Activated CD8-positive, alpha-beta T cell treated with anti-CD3 and anti-CD28 coated beads for 36 hours (primary cell): ENCODE measurements at regions not wholly inside any gene's neighbourhood (a gene's known extent, or its start where the extent isn't known, plus 50 kb on each side); places are given as distances from the start of the nearest gene placed in this dataset.

Source experiments
- ATAC-seq: fragments of 200-7000 bp; cut with Tn5 transposase; one replicate; pipeline ENCODE4 v1.10.0; 2021; ENCODE audit warnings: mild to moderate bottlenecking, moderate library complexity
- CTCF ChIA-PET: fragments of 350-600 bp; sonication (Branson Sonifier 250); formaldehyde crosslinking; loops from one replicate; lab custom pipeline; 2021; ENCODE audit warnings: antibody characterized with exemption; lab: Charles Lee
- POLR2A ChIA-PET: fragments of 350-600 bp; sonication (Branson Sonifier 250); formaldehyde crosslinking; loops from one replicate; lab custom pipeline; 2021; ENCODE audit warnings: antibody characterized with exemption; lab: Charles Lee
- DNase-seq: peaks from one replicate; pipeline ENCODE4 v3.0.0-alpha.2; 2020
- H3K27ac Mint-ChIP-seq: one replicate; pipeline ENCODE4 v1.8.0; 2021; ENCODE audit warnings: mild to moderate bottlenecking, mixed read lengths
- H3K27me3 Mint-ChIP-seq: one replicate; pipeline ENCODE4 v1.8.0; 2021; ENCODE audit warnings: mixed read lengths
- H3K36me3 Mint-ChIP-seq: one replicate; pipeline ENCODE4 v1.8.0; 2021; ENCODE audit warnings: low read depth, mixed read lengths
- H3K4me1 Mint-ChIP-seq: one replicate; pipeline ENCODE4 v1.8.0; 2021; ENCODE audit warnings: low read depth, mixed read lengths
- H3K4me3 Mint-ChIP-seq: one replicate; pipeline ENCODE4 v1.8.0; 2021; ENCODE audit warnings: mild to moderate bottlenecking, moderate library complexity, mixed read lengths
- H3K9me3 Mint-ChIP-seq: one replicate; pipeline ENCODE4 v1.8.0; 2021; ENCODE audit warnings: mixed read lengths
- CTCF ChIP-seq: fragments of 200-600 bp; IDR thresholded peaks from one replicate; pipeline ENCODE4 v1.8.0; 2022; ENCODE audit warnings: antibody characterized with exemption, mild to moderate bottlenecking
- intact Hi-C: fragments of 100-400 bp; cut with micrococcal nuclease; formaldehyde crosslinking; loops from one replicate; pipeline ENCODE4 v1.10.0; 2022

GRCh38 chr1:14108356-14109275, 408.6 kb downstream of the PRDM2 start:
- Mint-ChIP-seq H3K27ac (no peak overlapping the region), H3K4me1 (peaks cover under 1% of the 10 kb centered on the region), H3K36me3 (no peaks in the 10 kb centered on the region), H3K9me3 (no peaks in the 10 kb centered on the region), H3K27me3 (peaks cover 14% of the 10 kb centered on the region), H3K4me3 (no peak overlapping the region)
- POLR2A ChIA-PET, result no interaction called here
- ATAC-seq, result no peak
- DNase-seq, result no peak
- intact Hi-C loops, result no loop called here
- no peak for TF ChIP-seq CTCF
- CTCF ChIA-PET, result no interaction called here

GRCh38 chr1:14109276-14109635, 409.3 kb downstream of the PRDM2 start:
- Mint-ChIP-seq H3K36me3 (no peaks in the 10 kb centered on the region), H3K4me1 (peaks cover 5% of the 10 kb centered on the region), H3K9me3 (no peaks in the 10 kb centered on the region), H3K27ac (no peak overlapping the region), H3K4me3 (no peak overlapping the region), H3K27me3 (peaks cover 14% of the 10 kb centered on the region)
- ChIA-PET POLR2A (no interaction called here), CTCF (no interaction called here)
- DNase-seq, result no peak
- no peak for ATAC-seq
- no peak for TF ChIP-seq CTCF
- intact Hi-C loops, result no loop called here

GRCh38 chr1:14110040-14110439, 410.1 kb downstream of the PRDM2 start:
- H3K36me3 Mint-ChIP-seq, result no peaks in the 10 kb centered on the region
- no peak overlapping the region for H3K27ac Mint-ChIP-seq
- H3K9me3 Mint-ChIP-seq, result no peaks in the 10 kb centered on the region
- ATAC-seq (no peak), DNase-seq (no peak)
- intact Hi-C loops, result no loop called here
- no peak overlapping the region for H3K4me3 Mint-ChIP-seq
- H3K27me3 Mint-ChIP-seq, result peaks cover 13% of the 10 kb centered on the region
- POLR2A ChIA-PET, result no interaction called here
- H3K4me1 Mint-ChIP-seq, result peaks cover 7% of the 10 kb centered on the region
- CTCF ChIA-PET, result no interaction called here
- TF ChIP-seq CTCF, result no peak

GRCh38 chr1:14111121-14111520, 411.1 kb downstream of the PRDM2 start:
- no peak overlapping the region for H3K4me3 Mint-ChIP-seq
- peaks cover 11% of the 10 kb centered on the region for H3K27me3 Mint-ChIP-seq
- no peak overlapping the region for H3K27ac Mint-ChIP-seq
- H3K4me1 Mint-ChIP-seq, result peaks cover 7% of the 10 kb centered on the region
- ChIA-PET POLR2A (no interaction called here), CTCF (no interaction called here)
- DNase-seq (no peak), ATAC-seq (no peak)
- no peaks in the 10 kb centered on the region for H3K36me3 Mint-ChIP-seq
- intact Hi-C loops, result no loop called here
- H3K9me3 Mint-ChIP-seq, result no peaks in the 10 kb centered on the region
- no peak for TF ChIP-seq CTCF

- DNase-seq, result no peak
- Mint-ChIP-seq H3K4me3 (no peak overlapping the region), H3K9me3 (no peaks in the 10 kb centered on the region), H3K36me3 (no peaks in the 10 kb centered on the region), H3K27ac (no peak overlapping the region), H3K4me1 (peaks cover 7% of the 10 kb centered on the region), H3K27me3 (peaks cover 10% of the 10 kb centered on the region)
- TF ChIP-seq CTCF, result no peak
- ChIA-PET POLR2A (no interaction called here), CTCF (no interaction called here)
- no peak for ATAC-seq
- intact Hi-C loops, result no loop called here
Observed at GRCh38 chr1:14112613-14113012, 412.6 kb downstream of the PRDM2 start.
